ENCODE measurements at regions not wholly inside any gene's neighbourhood (a gene's known extent, or its start where the extent isn't known, plus 50 kb on each side); places are given as distances from the start of the nearest gene placed in this dataset.

GRCh38 chr4:55723403-55723802 lies 87.3 kb upstream of the NMU start:
- Histone ChIP-seq H3K4me3 (ENCODE audit: low read depth, low read length) (no peak overlapping the region), H3K36me3 (ENCODE audit: control insufficient read depth, insufficient read depth, low read length) (no peaks in the 10 kb centered on the region), H3K27me3 (ENCODE audit: control insufficient read depth, insufficient read depth, low read length) (no peaks in the 10 kb centered on the region)
- DNase-seq (ENCODE audit: low read depth) (no peak), FAIRE-seq (no peak)
- TF ChIP-seq CTCF (IDR thresholded peaks at IDR 0.05; ENCODE audit: insufficient read depth, low read length, severe bottlenecking) = no peak

DNA sequence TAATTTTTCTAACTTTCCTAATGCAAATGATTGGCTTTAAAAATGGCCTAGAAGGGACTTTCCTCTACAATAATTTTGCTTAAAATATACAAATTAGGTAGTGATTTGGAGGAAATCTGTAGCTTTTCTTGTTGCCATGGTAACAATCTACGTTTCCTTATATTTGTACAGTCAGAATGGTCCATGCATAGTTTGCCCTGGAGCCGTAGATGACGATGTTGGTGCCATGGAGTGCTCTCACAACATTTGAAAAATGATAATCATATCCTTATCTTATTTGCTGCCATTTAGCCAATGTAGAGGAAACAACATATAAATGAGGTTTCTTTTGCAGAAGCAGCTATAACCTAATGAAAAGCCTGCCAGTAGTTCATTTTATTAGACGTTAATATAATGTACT lies 89.0 kb upstream of the NMU start:
- DNase-seq (ENCODE audit: low read depth) = peak; percentile 22
- no peak overlapping the region for H3K4me3 ChIP-seq (ENCODE audit: low read depth, low read length)
- no peak for TF ChIP-seq CTCF (IDR thresholded peaks at IDR 0.05; ENCODE audit: insufficient read depth, low read length, severe bottlenecking)
- H3K27me3 ChIP-seq (ENCODE audit: control insufficient read depth, insufficient read depth, low read length) = no peaks in the 10 kb centered on the region
- no peak for FAIRE-seq
- H3K36me3 ChIP-seq (ENCODE audit: control insufficient read depth, insufficient read depth, low read length) = no peaks in the 10 kb centered on the region

DNA sequence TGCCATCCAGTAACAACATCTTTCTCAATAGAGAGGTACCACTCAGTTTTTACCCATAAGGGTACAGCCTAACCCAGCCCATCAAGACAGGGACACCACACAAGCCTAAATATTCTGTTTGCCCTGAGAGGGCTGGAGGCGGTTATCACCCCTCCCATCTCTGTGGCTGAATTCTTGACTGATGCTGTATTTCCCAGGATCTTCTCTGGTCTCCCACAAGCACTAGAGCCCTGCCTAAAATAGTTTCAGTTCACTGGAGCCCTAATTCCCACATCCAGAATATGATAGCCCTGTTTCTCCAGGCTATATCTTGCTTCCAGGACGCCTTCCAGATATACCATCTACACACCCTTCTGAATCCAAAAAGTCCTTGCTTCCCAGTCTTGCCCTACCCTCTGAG lies 91.6 kb upstream of the NMU start:
- TF ChIP-seq CTCF (IDR thresholded peaks at IDR 0.05; ENCODE audit: insufficient read depth, low read length, severe bottlenecking) = no peak
- no peak for FAIRE-seq

GRCh38 chr4:55729351-55730279 lies 90.0 kb upstream of the EXOC1L start:
- Histone ChIP-seq H3K27me3 (ENCODE audit: control insufficient read depth, insufficient read depth, low read length) (no peaks in the 10 kb centered on the region), H3K36me3 (ENCODE audit: control insufficient read depth, insufficient read depth, low read length) (no peaks in the 10 kb centered on the region), H3K4me3 (ENCODE audit: low read depth, low read length) (no peak overlapping the region)
- TF ChIP-seq CTCF (IDR thresholded peaks at IDR 0.05; ENCODE audit: insufficient read depth, low read length, severe bottlenecking) = no peak
- DNase-seq (ENCODE audit: low read depth) = peak; percentile 28
- FAIRE-seq = no peak

More for the DNA sequence above, 91.6 kb upstream of the NMU start:
- no peaks in the 10 kb centered on the region for H3K27me3 ChIP-seq (ENCODE audit: control insufficient read depth, insufficient read depth, low read length)
- no peak overlapping the region for H3K4me3 ChIP-seq (ENCODE audit: low read depth, low read length)
- no peaks in the 10 kb centered on the region for H3K36me3 ChIP-seq (ENCODE audit: control insufficient read depth, insufficient read depth, low read length)
- DNase-seq (ENCODE audit: low read depth) = no peak

- no peak for TF ChIP-seq CTCF (IDR thresholded peaks at IDR 0.05; ENCODE audit: insufficient read depth, low read length, severe bottlenecking)
- no peak for DNase-seq (ENCODE audit: low read depth)
- Histone ChIP-seq H3K4me3 (ENCODE audit: low read depth, low read length) (no peak overlapping the region), H3K36me3 (ENCODE audit: control insufficient read depth, insufficient read depth, low read length) (no peaks in the 10 kb centered on the region), H3K27me3 (ENCODE audit: control insufficient read depth, insufficient read depth, low read length) (no peaks in the 10 kb centered on the region)
- FAIRE-seq = no peak
Observed at GRCh38 chr4:55730280-55730931, 89.2 kb upstream of the EXOC1L start.

All from bronchial epithelial cell (primary cell).